Colonic mucosa (tissue), 4 donors: ENCODE measurements at regions not wholly inside any gene's neighbourhood (a gene's known extent, or its start where the extent isn't known, plus 50 kb on each side); places are given as distances from the start of the nearest gene placed in this dataset.

Source experiments
- DNase-seq: peaks from one replicate; pipeline ENCODE4 v3.0.0-alpha.2; 2020
- H3K27ac ChIP-seq: fragments of 200-600 bp; one replicate; pipeline ENCODE4 v1.8.0; 2021
- H3K27me3 ChIP-seq: fragments of 200-600 bp; one replicate; pipeline ENCODE4 v1.8.0; 2021
- H3K36me3 ChIP-seq: fragments of 200-600 bp; one replicate; pipeline ENCODE4 v1.8.0; 2021
- H3K4me1 ChIP-seq: fragments of 200-600 bp; one replicate; pipeline ENCODE4 v1.8.0; 2021; ENCODE audit warnings: mild to moderate bottlenecking
- H3K4me3 ChIP-seq: fragments of 200-600 bp; one replicate; pipeline ENCODE4 v1.8.0; 2021
- H3K9ac ChIP-seq, 2 donors: one replicate each; pipeline ENCODE4 v1.7.0; 2013; ENCODE audit warnings: control low read depth in 2 of 2, low read depth in 2 of 2, low read length in 2 of 2
- H3K9me3 ChIP-seq: fragments of 200-600 bp; one replicate; pipeline ENCODE4 v1.8.0; 2021
- intact Hi-C: fragments of 100-400 bp; cut with DNase I; formaldehyde crosslinking; loops from one replicate; pipeline ENCODE4 v1.14.1; 2022
- TF ChIP-seq, protein P1 (sequence below): fragments of 200-600 bp; IDR thresholded peaks from one replicate; pipeline ENCODE4 v1.8.0; 2022; ENCODE audit warnings: antibody characterized with exemption, mild to moderate bottlenecking
- donor health status: healthy.
- donor health status: DM: no; HTN: no; CAD: no.
- donor health status: DM: no; HTN: no; CAD: no.

GRCh38 chr2:4518596-4518995, 815.2 kb downstream of the DCDC2C start:
- Histone ChIP-seq H3K9me3 (no peaks in the 10 kb centered on the region), H3K4me1 (no peaks in the 10 kb centered on the region), H3K4me3 (no peak overlapping the region), H3K9ac (no peak overlapping the region), H3K27me3 (no peaks in the 10 kb centered on the region), H3K27ac (no peak overlapping the region), H3K36me3 (no peaks in the 10 kb centered on the region)
- no peak for DNase-seq
- TF ChIP-seq, protein P1, sequence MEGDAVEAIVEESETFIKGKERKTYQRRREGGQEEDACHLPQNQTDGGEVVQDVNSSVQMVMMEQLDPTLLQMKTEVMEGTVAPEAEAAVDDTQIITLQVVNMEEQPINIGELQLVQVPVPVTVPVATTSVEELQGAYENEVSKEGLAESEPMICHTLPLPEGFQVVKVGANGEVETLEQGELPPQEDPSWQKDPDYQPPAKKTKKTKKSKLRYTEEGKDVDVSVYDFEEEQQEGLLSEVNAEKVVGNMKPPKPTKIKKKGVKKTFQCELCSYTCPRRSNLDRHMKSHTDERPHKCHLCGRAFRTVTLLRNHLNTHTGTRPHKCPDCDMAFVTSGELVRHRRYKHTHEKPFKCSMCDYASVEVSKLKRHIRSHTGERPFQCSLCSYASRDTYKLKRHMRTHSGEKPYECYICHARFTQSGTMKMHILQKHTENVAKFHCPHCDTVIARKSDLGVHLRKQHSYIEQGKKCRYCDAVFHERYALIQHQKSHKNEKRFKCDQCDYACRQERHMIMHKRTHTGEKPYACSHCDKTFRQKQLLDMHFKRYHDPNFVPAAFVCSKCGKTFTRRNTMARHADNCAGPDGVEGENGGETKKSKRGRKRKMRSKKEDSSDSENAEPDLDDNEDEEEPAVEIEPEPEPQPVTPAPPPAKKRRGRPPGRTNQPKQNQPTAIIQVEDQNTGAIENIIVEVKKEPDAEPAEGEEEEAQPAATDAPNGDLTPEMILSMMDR, result no peak
- intact Hi-C loops, result no loop called here

DNA sequence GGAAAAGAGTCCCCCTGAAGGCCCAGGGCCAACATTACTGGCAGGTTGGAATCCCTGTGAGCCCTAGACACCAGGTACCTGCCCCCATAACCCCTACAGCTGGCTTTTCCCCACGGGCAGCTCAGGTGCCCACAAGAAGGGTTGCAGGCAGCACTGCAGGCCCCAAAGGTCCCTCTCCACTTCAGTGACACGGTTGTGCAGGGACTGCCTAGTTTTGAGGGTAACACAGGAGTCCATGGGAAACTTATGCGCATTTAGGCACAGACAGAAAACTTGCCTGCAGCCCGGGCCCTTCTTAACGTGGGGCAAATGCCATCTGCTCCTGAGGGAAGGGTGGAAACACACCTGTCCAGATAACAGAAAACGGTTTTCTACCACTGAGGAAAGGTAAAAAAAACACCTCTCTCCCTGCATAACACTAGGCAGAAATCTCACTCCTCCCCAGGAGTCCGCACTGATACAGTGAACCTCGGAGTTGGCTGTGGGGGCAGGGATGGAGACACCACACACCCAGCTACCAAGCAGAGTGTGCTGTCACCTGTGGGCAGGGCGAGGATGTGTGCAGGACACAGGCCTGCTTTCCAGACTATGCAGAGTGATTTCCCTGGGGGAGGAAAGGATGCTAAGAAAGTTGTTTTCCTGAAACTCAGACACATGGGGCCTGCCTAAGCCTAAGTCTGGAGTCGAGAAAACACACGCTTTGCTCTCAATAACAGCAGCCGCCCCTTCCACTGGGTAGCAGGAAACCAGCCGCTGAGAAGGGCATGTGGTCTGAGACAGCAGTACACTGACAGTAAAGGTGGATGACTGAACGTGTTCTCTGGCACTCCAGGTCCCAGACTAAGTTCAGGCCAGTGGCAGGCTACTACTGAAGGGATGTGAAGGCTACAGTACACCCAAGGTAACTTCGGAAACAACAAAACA, 819.4 kb downstream of the DCDC2C start:
- TF ChIP-seq, protein P1, result no peak
- no peak for DNase-seq
- Histone ChIP-seq H3K27me3 (no peaks in the 10 kb centered on the region), H3K36me3 (no peaks in the 10 kb centered on the region), H3K4me1 (no peaks in the 10 kb centered on the region), H3K9me3 (no peaks in the 10 kb centered on the region), H3K9ac (no peak overlapping the region), H3K27ac (no peak overlapping the region), H3K4me3 (no peak overlapping the region)
- intact Hi-C loops, result no loop called here

GRCh38 chr2:4527416-4527815, 824.0 kb downstream of the DCDC2C start:
- no peak for DNase-seq
- Histone ChIP-seq H3K4me3 (no peak overlapping the region), H3K9ac (no peak overlapping the region), H3K9me3 (no peaks in the 10 kb centered on the region), H3K4me1 (no peaks in the 10 kb centered on the region), H3K36me3 (no peaks in the 10 kb centered on the region), H3K27ac (no peak overlapping the region), H3K27me3 (no peaks in the 10 kb centered on the region)
- TF ChIP-seq, protein P1, result no peak
- intact Hi-C loops, result no loop called here

- Histone ChIP-seq H3K4me3 (no peak overlapping the region), H3K27ac (no peak overlapping the region), H3K9me3 (no peaks in the 10 kb centered on the region), H3K36me3 (no peaks in the 10 kb centered on the region), H3K9ac (no peak overlapping the region), H3K27me3 (no peaks in the 10 kb centered on the region), H3K4me1 (no peaks in the 10 kb centered on the region)
- intact Hi-C loops, result no loop called here
- TF ChIP-seq, protein P1, result no peak
- no peak for DNase-seq
Observed at GRCh38 chr2:4528246-4528645, 824.9 kb downstream of the DCDC2C start.

- no peak overlapping the region for H3K4me3 ChIP-seq
- no peak for DNase-seq
- no peak overlapping the region for H3K9ac ChIP-seq
- intact Hi-C loops, result no loop called here
- no peaks in the 10 kb centered on the region for H3K27me3 ChIP-seq
- no peaks in the 10 kb centered on the region for H3K4me1 ChIP-seq
- no peak overlapping the region for H3K27ac ChIP-seq
- H3K9me3 ChIP-seq, result no peaks in the 10 kb centered on the region
- no peaks in the 10 kb centered on the region for H3K36me3 ChIP-seq
- TF ChIP-seq, protein P1, result no peak
Observed at GRCh38 chr2:4528773-4529172, 825.4 kb downstream of the DCDC2C start.
